Cardiac fibroblast (primary cell): ENCODE measurements at regions not wholly inside any gene's neighbourhood (a gene's known extent, or its start where the extent isn't known, plus 50 kb on each side); places are given as distances from the start of the nearest gene placed in this dataset.

Experiments used
- DNase-seq, 2 donors: peaks; one replicate each; pipeline versions ENCODE4 v3.0.0 to v3.0.0-alpha.2; 2010; ENCODE audit warnings: low read depth in 2 of 2
- H3K4me3 ChIP-seq, 2 donors: replicated peaks in 1 of 2; 1 replicate in 1 of 2; 2 replicates in 1 of 2; pipeline ENCODE4 v1.5.1; 2011; ENCODE audit warnings: low read depth in 2 of 2, low read length in 2 of 2, mild to moderate bottlenecking in 2 of 2, moderate library complexity in 1 of 2
- CTCF ChIP-seq: IDR thresholded peaks from one replicate; pipeline ENCODE4 v1.5.1; 2011; ENCODE audit warnings: low read depth, mild to moderate bottlenecking, low read length, inconsistent platforms

DNA sequence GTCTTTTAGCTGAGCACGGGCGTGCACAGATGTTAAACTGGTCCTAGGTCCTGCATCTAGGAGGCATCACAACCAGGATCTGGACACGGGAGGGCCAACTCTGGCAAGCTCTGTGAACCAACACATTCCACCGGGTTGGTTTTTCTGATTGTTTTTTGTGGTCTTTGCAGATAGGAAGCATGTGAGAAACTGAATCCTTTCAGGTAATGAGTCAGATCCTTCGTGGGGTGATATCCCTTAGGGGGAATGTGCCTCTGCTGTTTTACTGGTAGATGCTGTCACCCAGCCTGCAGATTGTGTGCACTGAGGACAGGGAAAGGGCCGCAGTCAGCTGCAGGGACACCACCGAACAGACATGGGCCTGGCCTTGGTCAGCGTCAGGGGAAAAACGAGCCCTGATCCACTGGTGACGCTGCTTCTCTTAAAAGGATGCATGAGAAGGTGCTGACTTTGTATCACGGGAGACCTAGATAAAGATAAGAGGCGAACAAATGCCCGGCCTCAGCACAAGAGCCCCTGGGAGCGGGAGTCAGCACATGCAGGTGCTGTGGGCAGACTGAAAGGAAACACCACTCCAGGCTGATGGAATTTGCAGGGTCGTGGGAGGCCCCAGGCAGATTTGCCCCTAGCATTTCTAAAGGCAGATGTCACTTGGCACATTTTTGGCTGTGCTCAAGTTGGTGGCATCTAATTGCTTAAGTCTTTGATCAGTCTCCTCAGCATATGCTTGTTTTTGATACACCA, 51.1 kb downstream of the DOP1B start:
- no peak overlapping the region for H3K4me3 ChIP-seq
- peak in 1 of 2 donors; percentile 34 for DNase-seq
- TF ChIP-seq CTCF, result no peak

- H3K4me3 ChIP-seq, result no peak overlapping the region
- no peak for DNase-seq
- no peak for TF ChIP-seq CTCF
These were observed 51.8 kb downstream of the DOP1B start for GRCh38 chr21:36208326-36209013.

DNA sequence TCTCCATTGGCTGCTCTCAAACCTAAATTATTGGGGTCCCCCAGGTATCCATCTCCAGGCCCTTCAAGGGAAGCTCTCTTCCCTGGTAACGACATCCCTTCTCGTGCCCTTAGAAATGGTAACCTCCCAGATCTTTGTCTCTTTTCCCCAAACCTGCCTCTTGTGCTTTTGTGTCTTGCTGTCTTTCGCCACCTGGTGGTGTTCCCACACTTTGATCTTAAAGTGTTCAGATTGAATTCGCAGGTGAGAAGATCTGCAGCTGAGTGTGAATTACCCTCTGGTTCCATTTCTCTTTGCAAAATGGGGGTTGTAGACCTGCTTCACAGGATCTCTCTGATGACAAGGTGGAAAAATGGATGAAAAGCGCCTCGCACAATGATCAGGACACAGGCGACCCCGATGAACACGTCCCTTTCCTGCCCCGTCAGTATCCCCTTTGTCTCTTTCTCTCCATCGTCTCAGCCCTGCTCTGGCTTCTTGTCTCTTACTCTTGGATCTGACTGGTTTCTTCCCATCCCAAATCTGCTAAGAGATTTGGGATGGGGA, 53.1 kb downstream of the DOP1B start:
- peak; percentile 63 for TF ChIP-seq CTCF
- H3K4me3 ChIP-seq, result no peak overlapping the region
- DNase-seq, result peak; percentile 51 to 82

GRCh38 chr21:36210779-36211659, 54.4 kb downstream of the DOP1B start:
- DNase-seq, result no peak
- no peak for TF ChIP-seq CTCF
- H3K4me3 ChIP-seq, result no peak overlapping the region

GRCh38 chr21:36211660-36212512, 55.3 kb downstream of the DOP1B start:
- peak; percentile 51 to 86 for DNase-seq
- no peak overlapping the region for H3K4me3 ChIP-seq
- no peak for TF ChIP-seq CTCF

DNA sequence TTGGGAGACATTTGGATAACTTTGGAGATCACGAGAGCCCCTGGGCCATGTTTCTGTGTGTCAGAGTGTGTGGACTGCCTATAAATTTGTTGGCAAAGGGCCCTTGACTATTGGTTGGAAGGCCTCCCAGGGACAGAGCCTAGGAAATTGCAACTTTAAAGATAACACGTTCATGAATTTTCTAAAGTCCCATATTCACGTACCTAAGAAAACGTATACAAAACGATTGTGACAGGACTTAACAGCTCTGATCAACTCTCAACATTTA, 55.8 kb downstream of the DOP1B start:
- no peak overlapping the region for H3K4me3 ChIP-seq
- DNase-seq, result no peak
- no peak for TF ChIP-seq CTCF
